ENCODE measurements at regions not wholly inside any gene's neighbourhood (a gene's known extent, or its start where the extent isn't known, plus 50 kb on each side); places are given as distances from the start of the nearest gene placed in this dataset.

DNA sequence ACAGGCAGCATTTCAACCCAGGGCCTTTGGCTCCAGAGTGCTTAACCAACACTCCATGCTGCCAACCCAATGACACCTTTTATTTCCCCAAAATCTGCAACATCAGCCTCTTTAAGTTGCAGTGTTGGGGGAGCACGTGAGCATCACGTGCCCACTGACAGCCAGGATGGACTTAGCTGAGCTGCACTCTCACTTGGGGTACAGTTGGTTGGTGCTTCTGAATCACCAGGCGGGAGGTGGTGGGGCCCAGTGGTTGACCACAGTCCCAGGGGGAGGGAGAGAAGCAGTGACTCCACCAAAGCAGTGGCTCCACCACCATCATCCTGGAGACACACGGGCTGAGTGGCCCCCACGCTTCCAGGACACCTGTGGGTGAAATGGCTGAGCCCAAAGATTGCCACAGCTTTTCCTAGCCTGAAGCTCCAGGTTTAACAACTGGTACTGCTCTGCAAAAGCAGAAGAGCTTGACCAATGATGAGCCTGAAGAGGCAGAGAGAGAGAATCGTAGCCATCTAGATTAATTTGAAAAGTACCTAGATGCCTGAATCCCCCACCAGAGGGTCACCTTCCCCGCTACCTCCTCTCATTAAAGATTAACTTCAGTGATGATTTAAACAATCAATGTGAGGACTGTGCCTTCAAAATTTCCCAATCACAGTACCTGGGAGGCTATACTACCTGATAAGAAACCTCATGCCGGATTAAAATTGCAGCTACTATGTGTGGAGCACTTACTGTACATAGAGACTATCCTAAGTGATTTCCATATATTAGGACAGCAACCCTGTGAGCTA lies 193.8 kb downstream of the FOXO1 start:
- DNase-seq, result no peak

DNA sequence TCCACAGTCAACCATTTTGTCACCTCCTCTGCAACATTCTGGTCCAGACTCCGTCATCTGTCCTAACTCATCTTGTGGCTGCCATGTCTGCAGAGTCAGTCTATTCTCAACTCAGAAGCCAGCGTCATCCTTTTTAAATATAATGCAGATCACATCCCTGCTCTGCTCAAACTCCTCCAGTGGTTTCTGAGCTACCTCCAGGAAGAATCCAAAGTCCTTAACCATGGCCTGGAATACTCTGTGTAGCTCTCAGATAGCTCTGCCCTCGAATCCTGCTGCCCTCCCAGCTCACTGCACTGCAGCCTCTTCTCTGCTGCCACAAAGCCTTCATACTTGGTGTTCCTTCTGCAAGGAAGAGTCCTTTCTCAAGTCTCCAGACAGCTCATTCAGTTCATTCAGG lies 190.8 kb downstream of the FOXO1 start:
- no peak for DNase-seq

DNA sequence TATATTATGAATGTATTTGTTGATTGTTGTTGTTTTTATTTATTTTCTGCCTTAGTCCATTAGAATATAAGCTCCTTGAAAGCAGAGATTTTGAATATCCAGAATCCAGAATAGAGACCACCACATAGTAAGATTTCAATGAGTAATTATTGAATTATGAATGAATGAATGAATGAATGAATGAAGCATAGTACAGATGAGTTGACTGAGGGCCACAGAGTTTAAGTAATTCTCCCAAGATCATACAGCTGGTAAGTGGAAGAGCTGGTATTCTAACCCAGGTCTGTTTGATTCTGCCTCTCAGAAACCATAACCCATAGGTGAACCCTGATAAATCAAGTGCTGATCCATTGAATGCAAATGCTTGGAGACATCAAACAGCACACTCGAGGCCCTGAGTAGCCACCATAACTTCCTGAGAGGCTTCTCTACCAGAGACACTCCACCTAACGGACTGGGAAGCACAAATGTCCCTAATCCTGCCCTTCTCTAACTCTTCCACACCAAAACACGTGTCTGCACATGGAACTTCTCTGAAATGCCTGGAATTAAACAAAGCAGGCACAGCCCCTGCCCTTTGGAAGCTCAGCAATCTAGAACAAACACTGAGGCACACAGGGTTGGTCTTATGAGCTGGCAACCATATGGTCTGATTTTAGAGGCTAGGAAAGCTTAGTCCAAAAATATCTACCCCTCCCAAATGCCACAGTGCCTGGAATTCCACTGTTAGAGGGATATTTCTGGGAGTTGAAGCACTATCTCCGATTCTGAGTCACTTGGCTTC lies 190.1 kb downstream of the FOXO1 start:
- DNase-seq, result no peak

DNA sequence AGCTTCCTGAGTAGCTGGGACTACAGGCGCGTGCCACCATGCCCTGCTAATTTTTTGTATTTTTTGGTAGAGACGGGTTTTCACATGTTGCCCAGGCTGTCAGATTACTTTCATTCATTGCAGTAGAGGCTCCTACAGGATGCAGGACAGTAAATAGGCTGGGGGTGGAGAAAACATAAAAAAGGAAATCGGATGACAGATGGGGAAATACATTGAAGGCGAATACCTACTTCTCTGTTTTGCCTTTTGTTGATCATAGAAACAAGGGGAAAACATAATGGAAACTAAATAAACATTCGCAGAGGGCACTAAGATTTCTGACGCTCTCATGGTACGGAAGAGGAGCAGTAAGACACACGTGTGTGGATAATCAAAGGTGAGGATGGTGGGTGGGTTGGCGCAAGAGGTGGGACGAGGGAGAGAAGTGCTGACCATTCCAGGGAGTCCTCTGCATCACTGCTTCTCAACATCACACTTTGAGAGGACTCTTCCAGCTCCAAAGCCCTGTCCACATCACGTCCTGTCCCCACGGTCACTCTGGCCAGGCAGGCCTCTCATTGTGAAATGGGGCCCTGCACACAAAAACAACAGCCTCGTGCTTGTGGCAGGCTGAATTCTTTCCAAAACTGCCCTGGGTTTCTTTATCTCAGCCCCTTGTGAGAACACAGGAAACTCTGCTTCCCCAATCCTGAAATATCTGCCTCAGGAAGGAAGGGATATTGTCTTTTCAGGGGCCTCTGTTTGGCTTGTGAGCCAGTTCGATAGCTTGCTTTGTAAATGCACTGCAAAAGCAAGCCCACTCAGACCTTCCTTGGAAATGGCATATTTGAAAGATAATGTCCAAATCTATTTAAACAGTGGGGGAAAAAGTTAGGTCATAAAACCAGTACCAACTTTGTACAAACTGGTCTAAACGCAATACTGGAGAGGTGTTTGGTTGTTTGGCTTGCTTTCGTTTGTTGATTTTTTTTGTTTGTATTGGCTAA lies 188.5 kb downstream of the FOXO1 start:
- no peak for DNase-seq

DNA sequence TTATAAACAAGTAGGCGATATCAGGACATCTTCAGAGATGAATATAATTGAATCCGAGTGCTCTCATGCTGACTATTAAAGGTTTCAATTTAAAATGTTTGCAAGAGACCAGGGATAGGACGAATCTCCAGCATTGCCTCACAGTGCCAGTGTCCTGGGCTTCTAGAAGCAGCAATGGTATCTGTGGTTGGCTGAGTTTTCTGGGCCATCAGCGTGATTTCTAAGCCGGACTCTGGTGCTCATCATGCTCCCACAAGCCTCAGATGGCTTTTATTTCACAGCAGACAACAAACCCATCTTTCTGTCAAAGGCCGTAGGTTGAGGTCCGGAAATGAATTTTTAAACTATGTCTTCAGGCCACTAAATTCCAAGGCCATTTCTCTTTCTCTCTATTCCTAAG lies 187.7 kb downstream of the FOXO1 start:
- DNase-seq, result no peak

DNA sequence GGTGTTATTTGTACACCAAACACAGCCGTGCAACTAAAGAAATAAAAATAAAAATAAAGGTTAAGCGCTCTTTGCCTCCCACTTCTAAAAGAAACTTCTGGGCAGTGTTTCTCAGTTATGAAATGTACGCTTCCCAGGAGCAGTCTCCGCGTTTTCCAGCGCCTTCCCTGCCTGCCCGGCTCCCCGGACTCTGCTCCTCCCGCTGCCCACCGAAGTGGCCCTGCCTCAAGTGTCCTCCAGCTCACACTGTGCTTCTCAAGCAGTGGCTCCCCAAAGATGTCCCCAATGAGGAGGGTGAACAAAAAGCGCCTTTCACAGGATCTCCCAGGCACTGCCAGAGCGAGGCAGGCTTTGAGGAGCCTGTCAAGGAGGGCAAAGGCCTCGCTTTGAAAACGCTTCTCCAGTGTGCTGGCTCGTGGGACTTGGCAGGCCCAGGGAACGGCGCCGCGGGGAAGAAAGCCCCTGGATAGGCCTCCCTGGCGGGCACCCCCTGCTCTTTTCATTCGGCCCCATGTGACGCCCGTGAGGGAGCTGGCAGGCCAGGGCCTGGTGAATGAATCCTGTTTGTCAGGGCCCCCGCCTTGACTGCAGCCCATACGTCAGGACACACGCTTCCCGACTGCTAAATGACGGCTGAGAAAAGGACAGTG lies 187.1 kb downstream of the FOXO1 start:
- no peak for DNase-seq

DNA sequence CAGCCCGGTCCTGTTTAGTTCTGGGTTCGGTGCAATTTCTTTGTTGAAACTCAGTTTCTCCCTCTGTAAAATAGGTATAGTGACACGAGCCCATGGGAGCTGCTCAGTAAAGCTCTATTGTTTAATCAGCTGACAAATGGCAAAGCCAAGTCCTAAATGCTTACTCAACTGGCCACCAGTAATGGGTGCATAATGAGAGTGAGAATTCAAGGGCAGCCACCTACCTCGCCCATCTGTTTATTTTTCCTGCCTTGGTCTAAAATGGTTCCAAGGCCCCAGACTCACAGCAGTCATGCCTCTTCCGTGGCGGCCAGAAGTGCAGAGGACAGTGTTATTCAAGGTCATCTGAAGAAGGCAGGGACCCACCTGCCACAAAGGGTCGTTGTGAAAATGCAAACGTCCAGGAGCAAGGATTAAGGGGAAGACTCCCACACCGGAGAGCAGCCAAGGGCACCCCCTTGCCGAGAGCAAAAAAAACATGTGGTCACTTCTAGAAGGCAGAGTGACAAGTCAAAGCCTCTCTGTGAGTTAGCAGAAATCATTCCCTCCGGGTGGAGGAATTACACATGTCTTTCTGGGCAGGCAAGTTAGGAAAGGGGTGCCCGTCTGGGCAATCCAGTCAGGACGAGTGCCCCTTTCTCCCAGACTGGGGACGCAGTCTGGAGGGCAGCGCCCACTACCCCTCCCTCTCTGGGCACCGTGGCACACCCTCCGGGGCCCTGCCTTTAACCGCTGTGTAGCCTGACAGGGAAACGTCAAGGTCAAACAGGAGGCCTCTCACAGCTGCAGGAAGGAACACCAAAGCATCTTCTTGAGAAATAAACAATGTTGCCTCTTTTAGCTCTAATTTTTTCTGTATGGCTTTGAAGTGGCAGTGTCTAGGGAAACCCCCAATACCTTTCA lies 186.2 kb downstream of the FOXO1 start:
- DNase-seq, result no peak

DNA sequence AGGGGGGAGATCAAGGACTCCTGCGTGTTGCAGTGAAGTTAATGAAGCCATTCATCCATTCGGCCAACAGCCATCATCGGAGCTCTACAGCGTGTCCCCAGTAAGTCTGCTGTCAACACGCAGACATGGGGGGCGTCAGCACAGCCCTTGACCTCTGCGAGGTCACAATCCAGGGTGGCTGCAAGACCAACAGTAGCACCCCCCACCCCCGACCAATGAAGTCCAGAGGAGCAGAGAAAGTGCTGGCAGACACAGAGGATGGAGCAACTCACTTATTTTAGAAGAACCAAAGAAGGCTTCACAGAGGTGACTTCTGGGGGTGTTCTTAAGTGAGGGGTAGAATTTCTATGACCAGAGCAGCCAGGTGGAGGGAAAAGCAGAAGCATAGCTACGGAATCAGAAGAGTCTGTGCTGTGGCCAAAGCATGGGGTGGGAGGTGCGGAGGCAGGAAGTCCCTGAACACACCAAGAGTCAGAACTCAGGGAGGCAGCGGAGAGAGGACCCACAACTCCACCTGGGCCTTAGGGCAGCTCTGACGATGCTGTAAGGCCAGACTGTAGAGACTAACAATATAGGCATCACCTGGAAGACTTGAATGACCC lies 185.4 kb downstream of the FOXO1 start:
- DNase-seq, result no peak

DNA sequence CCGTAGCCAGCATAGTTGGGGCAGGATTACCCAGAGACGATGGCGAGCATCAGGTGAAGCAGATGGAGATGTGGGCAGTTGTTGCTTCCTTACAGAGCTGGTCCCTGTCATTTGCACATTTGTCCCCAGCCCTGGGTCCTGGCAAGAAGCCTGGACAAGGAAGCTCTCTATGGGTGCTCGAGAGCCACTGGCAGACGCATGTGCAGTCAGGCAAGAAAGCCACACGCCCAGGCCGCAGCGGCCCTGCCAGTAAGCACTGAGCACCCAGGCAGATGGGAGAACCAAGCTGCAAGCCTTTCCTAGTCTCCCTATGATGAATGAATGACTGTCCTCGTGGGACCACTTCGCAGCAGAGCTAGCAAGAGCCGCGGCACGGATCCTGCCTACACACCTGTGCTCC lies 182.8 kb downstream of the FOXO1 start:
- DNase-seq, result peak; percentile 86

DNA sequence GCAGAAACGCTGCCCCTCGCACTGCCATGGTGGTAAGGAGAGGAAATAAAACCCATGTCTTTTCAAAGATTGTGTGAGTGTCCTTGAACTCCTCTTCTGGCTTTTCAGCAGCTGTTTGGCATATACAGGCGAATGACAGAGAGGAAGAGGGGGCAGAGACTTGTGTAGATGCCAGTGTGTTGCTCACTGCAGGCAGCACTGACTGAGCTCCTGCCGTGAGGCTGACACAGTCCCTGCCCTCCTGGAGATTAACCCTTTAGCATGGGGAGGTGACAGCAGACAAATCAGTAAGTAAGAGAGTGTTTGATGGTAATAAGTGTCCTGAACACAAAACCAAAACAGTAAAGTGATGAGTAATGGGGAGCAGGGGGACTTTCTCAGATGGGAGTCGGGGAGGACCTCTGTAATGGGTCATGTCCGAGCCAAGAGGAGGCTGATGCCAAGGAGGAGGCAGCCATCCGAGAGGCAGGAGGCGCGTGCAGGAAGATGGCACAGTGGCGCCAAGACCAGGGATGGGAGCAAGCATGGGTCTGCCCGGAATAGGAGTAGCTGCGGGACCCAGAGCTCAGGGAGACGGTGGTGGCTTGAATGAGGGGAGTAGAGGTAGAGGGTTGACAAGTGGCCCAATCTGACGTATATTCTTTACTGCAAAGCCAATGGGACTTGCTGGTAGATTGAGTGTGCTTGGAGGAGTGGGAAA lies 182.2 kb downstream of the FOXO1 start:
- DNase-seq, result peak; percentile 80

DNA sequence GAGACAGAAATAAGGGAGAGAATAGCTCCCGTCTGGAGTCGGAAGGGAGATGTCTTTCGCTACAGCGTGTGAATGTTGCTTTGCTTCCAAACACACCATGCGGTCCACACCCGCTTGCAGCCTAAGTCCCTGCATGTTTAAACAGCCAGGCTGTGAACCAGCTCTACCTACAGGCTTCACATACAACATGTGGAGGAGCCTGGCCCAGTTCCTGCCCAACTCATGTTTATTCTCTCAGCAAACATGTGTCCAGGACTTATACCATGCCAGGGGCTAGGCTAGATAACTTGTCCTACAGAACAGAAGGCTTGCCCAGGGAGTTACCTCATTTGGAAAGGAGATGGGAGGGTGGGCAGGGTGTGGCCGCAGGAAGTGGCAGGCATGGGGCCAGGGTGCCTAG lies 181.5 kb downstream of the FOXO1 start:
- peak; percentile 39 for DNase-seq

DNA sequence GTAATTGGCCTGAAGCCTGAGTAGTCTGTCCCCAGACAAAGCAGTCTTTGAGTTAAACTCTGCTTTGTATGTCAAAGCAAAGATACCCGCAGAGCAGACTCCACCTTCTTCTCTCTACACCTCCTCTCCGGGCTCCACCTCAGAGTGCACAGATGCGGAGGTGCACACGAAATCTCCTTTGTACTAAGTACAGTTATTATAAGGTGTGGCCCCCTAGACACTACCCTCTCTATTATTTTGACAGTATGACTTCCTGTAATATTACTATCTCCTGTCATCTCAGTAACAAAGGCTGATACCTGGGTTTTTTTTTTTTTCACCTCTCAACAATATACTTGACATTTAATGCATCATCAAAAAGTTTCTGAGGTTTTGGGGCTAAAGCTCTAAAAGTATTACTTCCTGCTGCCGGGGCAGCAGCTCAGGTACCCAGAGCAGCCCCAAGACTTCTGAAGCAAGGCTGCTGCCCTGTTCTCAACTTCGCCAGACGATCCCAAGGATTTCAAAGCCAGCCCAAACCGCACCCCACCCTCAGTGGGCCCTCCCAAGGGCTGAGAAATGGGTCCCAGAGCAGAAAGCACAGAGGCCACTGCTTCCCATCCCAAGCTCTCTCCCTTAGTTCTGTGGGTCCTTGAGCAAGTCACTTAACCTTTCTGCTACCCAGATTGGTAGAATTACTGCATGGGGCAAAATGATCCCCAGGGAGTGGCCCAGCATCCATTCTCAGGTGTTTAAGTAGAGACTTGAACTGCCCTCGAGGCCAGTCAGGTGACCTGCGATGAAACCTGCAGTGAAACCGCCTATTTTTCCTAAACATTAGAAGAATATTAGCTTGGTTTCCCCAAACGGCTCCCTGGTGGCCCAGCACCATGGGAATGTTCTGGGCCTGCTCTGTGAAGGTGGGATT lies 180.6 kb downstream of the FOXO1 start:
- peak; percentile 20 for DNase-seq

DNA sequence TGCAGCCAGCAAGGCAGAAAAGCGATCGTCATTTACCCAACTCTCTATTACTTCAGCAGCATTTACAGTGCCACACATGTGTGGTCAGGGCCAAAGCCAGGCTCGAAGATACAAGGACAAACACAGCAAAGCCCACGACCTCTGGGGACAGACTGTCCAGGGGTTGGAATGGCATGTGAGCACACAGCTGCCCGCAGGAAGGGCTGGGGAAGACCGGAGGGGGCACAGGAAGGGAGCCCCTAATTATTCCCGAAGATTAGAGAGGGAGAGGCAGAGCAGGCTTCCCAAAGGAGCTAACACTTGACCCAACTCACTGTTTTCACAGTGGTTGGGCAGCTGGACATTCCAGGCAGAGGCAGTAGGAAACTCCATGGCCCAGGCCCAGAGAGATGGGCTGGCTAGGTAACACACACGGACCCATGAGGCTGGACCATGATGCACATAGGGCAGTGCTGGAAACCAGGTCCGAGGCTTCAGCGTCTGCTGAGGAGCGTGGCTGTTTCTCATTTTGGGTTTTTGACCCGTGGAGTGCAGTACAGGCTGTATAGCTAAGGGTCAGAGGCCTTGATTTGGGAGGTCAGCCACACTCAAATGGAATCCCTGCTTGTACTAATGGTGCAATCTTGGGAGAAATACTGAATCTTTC lies 179.8 kb downstream of the FOXO1 start:
- no peak for DNase-seq

DNA sequence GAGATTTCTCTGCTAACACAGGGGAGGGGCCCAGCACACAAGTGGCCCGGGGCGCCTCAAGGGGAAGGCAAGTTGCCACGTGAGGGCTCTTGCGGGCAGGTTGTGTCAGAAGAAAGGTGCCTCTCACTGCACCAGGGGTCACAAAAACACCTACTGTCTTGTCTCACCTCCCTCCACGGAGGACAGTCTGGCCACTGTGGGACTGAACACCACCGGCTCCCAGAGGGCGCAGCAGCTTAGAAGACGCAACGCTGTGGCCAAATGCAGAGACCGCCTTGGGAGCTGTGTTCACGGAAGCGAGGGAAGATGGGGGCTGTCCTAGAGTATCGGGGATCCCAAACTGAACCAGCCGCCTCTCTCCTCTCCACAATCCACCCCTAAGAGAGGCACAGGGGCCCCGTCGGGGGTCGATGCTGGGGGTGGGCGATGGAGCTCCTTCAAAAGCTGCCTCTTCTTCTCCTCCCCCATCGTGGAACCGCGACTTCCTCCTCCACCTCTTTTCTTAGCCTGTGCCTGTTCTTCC lies 177.5 kb downstream of the FOXO1 start:
- no peak for DNase-seq

DNA sequence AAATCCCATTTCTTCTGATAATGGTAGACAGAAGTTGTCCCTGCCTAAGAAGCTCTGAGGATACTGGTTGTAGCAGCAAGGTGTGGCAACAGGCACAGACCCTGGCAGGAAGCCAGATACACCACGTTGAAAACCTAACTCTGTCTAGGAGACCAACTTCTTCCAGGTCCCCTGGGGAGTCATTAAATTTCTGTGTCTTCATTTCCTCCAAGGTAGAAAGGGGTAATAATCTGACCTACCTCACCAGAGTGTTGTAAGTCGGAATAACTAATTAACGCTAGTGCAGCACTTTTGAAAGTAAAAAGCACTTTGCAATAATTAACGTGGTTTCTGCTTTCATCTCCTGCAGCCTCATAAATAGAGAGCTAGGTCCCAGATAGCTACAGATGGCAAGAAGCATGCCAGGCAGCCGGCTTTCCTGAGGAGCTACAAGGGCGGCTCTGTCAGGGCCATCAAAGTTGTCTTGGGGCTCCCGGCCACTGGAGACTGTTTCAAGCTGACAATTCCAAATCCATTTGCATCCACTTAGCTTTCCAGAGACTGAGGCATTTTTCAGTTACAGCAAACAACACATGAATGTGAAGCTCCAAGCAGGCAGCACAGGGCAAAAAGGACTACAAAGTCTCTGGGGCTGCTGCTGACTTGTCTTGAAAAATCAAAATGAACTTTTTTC lies 176.2 kb downstream of the FOXO1 start:
- peak; percentile 88 for DNase-seq

DNA sequence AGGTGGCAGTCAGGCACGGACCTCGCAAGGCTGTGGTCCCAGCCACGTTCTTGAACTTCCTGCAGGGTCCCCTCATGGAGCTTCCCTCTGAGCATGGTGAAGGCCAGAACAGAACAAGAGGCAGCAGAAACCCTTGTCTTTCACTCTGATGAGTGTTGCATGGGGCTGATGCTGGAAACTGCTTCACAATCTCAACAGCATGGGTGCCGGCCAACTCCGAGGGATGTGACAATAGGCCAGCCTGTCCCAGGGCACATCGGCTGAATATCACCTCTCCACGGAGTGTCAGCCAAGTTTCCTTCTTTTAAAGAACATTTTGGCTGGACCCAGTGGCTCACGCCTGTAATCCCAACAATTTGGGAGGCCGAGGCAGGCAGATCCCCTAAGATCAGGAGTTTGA lies 173.9 kb downstream of the FOXO1 start:
- no peak for DNase-seq

DNA sequence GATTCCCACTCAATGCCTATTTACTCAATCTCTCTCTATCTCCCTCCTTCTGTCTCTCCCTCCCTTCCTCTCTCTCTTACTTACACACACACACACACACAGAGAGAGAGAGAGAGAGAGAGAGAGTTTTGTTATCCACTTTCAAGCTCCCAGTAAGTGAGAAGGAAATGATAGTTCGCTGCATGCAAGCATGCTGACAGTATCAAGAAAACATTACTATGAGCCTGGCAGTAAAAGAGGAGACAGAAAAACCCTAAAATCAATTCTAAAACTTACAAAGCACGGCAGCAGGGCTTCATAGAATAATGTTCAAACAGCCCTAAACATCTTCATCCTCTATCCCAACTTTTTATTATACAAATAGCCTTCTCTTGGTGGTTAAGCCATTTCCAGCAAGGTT lies 171.9 kb downstream of the FOXO1 start:
- DNase-seq, result no peak

Measured in DMS79 treated with DMSO at 0.1 percent for 48 hours (cell line).